Dermis blood vessel endothelial cell (primary cell): ENCODE measurements at regions not wholly inside any gene's neighbourhood (a gene's known extent, or its start where the extent isn't known, plus 50 kb on each side); places are given as distances from the start of the nearest gene placed in this dataset.
"Not testable (repeated sequence)": the region's sequence is repeated elsewhere in the genome, so short reads cannot be mapped to it uniquely, and the experiment has no call there.

ENCODE experiments used
- DNase-seq: peaks from one replicate; pipeline ENCODE4 v3.0.0; 2010

GRCh38 chr6:11323666-11324452 lies 91.4 kb upstream of the NEDD9 start:
- DNase-seq: no peak

GRCh38 chr6:11322252-11322885 lies 89.9 kb upstream of the NEDD9 start:
- no peak for DNase-seq

DNA sequence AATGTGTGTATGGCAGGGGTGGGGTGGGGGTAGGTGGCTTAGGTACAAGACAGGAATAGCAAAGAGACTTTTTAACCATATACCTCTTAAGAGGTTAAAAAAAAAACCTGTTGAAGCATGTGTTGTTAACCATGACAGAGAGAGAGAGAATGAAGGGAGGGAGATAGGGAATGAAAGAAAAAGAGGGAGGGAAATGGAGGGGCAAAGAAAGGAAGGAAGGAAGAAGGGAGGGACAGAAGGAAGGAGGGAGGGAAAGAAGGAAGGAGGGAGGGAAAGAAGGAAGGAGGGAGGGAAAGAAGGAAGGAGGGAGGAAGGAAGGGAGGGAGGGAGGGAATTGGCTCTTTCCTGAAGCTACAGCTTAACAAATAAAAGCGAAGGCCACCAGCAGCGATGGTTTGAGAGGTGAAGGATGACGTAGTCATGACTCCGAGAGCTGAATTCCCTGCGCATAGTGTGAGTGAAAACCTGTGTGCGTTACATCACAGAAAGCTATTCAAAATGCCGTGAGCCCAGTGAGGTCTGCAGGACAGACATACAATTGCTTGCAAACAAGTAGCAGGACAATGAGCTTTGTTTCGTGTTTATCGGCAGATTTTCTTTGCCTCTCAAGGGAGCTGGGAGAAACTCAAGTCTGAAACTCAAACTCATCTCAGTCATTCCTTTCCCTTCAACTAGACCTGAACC lies 88.6 kb upstream of the NEDD9 start:
- DNase-seq: no peak

DNA sequence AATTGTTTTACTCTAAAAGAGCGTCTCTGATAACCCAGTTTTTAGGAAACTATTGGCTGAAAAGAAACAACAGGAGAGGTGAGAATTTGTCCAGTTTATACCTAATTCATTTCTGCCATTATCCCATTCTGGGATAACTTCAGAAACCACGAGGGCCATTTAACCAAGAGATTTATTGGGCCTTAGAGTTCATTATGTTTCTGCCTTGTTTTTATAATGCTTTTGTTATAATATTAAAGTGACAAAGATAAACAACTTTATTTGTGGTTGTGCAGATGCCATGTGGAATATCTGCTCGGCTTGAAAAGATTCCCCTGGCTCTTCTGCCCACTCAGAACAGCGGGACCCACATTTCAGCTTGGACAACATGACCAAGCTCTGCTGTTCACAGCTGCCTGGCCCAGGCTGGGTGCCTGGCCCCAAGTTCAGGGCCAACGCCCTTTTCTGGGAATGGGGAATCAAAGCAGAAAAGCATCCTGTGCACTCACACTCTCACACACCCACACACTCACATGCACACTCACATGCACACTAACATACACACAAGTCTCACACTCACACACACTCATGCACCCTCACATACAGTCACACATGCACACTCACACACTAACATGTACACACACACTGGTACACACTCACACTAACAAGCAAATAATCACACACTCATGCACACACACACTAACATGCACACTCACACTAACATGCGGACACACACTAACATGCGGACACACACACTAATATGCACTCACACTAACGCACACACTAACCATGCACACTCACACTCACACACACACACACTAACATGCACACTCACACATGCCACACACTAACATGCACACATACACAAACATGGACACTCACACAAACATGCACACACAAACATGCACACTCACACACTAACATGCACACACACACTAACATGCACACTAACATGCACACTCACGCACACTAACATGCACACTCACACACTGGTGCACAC lies 86.7 kb upstream of the NEDD9 start:
- DNase-seq: no peak

DNA sequence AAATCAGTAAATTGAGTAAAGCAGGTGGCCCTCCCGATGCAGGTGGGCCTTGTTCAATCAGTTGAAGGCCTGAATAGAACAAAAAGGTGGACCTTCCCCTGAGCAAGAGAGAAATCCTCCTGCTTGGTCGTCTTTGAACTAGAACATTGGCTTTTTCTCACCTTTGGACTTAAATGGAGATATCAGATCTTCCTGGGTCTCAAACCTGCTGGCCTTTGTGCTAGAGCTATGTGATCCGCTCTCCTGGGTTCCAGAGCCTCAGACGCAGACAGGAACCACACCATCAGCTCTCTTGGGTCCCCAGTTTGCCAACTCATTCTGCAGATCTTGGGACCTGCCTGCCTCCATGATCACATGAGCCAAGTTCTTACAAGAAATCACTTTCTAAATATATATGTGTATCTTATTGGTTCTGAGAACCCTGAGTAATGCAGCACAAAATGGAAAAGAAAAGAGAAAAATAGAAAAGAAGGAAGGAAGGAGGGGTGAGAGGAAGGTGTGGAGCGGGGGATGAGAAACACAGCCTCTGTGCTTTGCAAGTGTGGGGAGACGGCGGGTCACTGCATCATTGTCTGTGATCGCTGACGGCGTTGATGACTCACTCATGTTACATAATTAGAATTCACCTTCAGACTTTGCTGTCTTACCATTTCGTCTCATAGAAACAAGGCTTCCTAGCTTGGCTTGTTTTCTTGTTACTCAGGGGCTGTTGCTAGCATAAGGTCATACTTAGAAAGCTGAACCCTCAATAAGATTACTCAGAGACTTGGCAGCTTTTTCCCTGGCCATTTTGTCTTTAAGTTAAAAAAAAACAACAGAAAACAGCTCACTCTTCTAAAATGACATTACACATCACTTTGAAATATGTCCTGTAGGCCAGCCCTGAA lies 85.7 kb upstream of the NEDD9 start:
- peak; percentile 99 for DNase-seq

DNA sequence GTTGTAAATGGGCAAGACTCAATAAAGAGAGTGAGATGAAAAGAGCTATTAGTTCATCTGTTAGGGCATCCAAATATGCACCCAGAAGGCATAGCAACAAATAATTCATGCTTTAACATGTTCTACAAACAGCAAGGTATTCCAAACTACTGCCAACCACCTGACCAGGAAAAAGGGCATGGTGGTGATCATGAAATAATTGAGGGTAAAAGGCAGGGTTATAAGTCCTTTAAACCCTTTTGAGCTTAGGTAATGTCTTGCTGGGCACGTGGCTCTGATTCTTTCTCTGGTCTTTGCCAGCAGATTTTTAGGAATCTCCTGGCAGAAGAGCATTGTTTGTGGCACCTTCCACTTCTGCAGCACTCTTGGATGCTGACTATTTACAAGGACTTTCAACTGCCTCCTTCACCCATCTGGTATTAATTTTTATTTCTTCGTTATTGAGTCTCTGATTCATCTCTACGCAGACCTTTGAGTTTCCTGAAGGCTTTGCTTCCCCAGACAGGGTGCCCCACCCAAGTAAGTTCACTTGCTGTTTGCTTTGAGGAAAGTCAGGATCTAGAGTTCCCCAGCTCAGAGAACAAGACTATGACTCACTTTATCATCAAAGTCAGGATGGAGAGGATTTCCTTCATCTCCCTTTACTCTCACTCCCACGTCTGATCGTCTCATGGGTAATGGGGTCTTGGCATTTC lies 83.4 kb upstream of the NEDD9 start:
- DNase-seq: peak; percentile 94

DNA sequence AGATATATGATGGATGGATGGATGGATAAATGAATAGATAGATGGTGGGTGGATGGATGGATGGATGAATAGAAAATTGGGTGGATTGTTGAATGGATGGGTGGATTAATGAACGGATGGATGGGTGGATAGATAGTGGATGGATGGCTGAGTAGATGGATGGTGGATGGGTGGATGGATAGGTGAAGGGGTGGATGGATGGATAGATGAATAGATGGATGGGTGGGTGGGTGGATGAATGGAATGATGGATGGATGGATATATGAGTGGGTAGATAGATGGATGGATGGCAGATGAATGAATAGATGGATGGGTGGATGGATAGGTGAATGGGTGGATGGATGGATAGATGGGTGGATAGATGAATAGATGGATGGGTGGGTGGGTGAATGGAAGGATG lies 80.7 kb upstream of the NEDD9 start:
- DNase-seq: no peak

GRCh38 chr6:11311970-11312369 lies 79.5 kb upstream of the NEDD9 start:
- no peak for DNase-seq

- no peak for DNase-seq
Measured at GRCh38 chr6:11309947-11310665, 77.6 kb upstream of the NEDD9 start.

GRCh38 chr6:11307226-11307625 lies 74.8 kb upstream of the NEDD9 start:
- no peak for DNase-seq

GRCh38 chr6:11304946-11305345 lies 72.5 kb upstream of the NEDD9 start:
- DNase-seq: no peak

GRCh38 chr6:11299876-11300428 lies 67.5 kb upstream of the NEDD9 start:
- not testable (repeated sequence) for DNase-seq

DNA sequence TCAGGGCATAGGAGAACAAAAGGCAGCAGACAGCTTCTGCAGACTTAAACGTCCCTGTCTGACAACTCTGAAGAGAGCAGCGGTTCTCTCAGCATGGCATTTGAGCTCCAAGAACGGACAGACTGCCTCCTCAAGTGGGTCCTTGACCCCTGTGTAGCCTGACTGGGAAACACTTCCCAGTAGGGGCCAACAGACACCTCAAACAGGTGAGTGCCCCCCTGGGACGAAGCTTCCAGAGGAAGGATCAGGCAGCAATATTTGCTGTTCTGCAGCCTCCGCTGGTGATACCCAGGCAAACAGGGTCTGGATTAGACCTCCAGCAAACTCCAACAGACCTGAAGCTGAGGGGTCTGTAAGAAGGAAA lies 66.9 kb upstream of the NEDD9 start:
- DNase-seq: not testable (repeated sequence)

- peak; percentile 60 for DNase-seq
Measured at GRCh38 chr6:11298651-11299420, 66.4 kb upstream of the NEDD9 start.

GRCh38 chr6:11297376-11297729 lies 64.9 kb upstream of the NEDD9 start:
- no peak for DNase-seq

- no peak for DNase-seq
Measured at GRCh38 chr6:11296449-11297375, 64.2 kb upstream of the NEDD9 start.

DNA sequence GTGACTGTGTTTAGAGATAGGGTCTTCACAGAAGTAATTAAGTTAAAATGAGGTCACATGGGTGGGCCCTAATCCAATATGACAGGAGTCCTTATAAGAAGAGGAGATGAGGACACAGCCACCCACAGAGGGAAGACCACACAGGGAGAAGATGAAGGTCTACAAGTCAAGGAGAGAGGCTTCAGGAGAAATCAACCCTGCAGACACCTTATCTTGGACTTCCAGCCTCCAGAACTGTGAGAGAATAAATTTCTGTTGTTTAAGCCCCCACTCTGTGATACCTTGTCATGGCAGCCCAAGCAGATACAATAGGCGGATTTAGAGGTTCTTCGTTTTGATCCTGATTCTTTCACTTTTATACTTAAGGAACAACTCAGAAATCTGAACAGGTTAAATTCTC lies 63.5 kb upstream of the NEDD9 start:
- DNase-seq: no peak

- no peak for DNase-seq
Measured at GRCh38 chr6:11294228-11294627, 61.8 kb upstream of the NEDD9 start.
